HS-27A (cell line): ENCODE measurements at regions not wholly inside any gene's neighbourhood (a gene's known extent, or its start where the extent isn't known, plus 50 kb on each side); places are given as distances from the start of the nearest gene placed in this dataset.

Experiments
- DNase-seq: peaks from one replicate; pipeline ENCODE4 v3.0.0-alpha.2; 2012; ENCODE audit warnings: low read depth, missing footprints

DNA sequence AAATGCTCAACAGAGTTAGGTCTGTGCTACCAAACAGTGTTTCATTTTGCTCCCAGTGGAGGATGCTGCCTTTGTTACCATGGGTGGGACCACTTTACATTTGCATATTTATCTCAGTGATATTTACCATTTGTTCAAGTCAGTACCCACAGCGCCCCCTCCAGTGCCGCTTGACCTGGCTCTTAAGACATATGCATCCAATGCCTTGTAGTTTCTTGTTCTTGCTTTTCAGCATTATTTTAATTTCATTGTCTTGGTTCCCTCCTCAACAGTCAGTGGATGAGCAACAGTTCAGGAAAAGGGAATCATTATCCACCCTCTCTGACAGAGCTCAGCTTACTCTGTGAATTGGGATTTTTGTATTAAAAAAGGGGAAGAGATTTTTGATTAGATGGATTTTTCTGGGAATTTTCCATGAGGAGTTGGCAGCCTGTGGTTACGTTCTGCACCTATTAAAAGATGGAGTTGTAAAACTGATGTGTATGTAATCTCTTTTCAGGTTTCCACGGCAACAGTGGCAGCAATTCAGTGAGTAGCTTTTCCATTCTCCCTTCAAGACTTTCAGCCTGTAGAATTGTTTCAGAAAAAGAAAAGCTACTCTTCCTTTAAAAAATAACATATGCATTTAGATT, 240.5 kb upstream of the DAAM1 start:
- no peak for DNase-seq

DNA sequence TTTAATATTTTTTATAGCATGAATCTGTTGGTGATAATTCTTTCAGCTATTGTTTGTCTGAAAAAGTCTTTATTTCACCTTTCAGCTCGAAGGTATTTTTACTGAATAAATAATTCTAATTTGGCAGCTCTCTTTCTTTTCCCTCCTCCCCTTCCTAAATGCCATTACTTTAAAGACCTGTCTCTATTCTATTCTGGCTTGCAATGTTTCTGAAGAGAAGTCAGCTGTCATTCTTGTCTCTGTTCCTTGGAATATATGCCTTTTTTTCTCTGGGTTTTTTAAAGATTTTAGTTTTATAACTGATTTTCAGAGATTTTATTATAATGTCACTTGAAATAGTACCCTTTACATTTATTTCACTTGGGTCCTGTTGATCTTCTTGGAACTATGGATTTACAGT, 237.9 kb upstream of the DAAM1 start:
- DNase-seq = no peak

DNA sequence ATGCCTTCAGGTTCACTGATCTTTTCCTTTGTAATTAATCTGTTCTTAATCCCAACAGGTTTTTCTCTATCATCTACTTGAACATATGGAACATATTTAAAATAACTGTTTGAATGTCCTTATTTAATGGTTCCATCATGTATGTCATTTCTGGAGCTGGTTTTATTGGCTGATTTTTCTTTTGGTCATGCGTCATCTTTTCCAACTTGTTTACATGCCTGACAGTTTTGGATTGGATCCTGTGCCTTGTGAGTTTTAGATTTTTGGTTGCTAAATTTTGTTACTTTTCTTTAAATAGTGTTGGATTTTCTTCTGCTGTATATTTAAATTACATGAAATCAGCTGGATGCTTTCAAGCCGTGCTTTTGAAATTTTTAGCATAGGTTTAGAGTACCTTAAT, 237.3 kb upstream of the DAAM1 start:
- DNase-seq = no peak

DNA sequence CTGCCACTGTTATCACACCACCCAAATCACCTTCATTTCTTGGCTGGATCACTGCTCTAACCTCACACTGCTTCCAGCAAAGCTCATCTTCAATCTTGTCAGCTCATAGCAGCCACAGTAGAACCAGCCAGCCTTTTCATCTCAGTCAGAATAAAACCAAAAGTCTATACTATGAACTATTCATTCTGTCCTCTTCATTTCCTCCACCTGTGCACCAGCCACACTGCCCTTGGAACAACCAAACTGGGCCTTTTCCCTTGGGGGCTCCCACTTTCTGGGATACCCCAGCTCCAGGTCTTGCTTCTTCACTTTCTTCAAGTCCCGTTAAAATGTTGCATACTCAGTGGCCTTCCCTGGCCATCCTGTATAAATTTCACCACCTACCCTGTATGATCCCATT, 234.4 kb upstream of the DAAM1 start:
- DNase-seq = no peak

DNA sequence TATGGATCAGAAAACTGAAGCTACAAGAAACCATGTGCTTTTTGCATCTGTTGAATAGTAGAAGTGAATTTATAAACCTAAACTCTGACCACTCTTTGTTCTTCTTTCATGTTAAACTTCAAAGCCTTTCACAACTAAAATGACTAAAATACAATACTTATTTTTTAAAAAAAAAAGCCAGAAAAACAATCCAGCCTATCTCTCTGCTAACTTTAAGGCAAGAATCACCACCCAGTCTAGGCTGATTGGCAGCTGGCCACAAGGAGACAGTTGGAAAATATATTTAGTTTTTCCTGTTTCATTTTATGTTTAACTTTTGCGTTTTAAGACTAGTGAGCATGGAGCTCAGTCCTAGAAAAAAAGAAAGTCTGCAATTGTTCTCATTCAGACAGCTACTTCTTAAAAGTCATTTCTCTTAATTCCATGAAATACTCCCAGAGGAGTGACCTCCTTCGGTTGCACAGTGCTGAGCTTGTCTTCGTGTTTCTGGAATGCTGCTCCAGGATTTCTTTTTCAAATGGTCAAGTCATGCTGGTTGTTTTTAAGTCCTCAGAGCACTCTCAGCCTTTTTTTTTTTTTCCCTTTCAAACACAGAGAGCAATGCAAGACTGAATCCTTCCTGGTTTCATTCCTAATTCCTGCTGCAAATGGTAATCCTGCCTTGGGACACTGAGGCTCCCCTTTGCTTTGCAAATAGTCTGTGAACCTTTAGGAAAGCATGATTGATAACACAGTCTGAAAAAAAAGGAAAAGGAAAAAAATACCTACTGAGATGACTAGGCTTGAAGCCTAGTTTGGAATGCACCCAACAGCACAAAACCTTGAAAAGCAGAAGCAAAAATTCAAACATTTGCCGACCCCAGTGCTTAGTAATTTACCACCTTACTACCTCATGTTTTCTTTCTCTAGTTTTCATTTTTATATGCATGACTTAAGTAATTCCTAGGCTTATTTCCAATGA, 233.3 kb upstream of the DAAM1 start:
- no peak for DNase-seq

DNA sequence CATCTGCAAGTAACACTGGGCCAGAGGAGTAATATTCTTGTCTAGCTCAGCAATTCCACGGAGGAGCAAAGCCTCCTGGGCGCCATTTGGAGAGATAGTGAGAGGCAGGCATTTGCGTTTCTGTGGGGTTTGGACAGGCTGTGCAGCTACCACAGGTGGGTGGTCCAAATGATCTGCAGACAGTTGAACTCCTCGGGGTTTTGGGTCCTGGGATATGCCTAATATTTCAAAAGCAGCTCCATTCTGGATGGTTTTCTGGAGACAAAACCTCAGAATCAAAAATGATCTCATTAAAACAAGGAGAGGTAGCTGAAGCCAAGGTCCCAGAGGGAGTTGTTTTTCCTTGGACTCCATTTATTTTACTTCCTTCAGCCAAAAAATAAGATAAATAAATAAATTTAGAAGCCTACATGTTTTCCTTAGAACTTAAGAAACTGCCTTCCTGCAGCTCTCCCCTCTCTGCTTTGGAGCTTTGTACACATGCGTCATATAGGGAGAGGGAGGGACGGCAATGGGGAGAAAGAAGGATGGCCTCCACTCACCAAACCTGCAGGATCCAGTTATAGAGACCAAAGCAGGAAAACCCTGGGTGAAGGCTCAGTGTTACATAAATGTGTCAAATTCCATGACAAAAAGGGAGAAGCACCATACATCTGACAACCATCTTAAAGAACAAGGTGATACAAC, 227.3 kb upstream of the DAAM1 start:
- no peak for DNase-seq

DNA sequence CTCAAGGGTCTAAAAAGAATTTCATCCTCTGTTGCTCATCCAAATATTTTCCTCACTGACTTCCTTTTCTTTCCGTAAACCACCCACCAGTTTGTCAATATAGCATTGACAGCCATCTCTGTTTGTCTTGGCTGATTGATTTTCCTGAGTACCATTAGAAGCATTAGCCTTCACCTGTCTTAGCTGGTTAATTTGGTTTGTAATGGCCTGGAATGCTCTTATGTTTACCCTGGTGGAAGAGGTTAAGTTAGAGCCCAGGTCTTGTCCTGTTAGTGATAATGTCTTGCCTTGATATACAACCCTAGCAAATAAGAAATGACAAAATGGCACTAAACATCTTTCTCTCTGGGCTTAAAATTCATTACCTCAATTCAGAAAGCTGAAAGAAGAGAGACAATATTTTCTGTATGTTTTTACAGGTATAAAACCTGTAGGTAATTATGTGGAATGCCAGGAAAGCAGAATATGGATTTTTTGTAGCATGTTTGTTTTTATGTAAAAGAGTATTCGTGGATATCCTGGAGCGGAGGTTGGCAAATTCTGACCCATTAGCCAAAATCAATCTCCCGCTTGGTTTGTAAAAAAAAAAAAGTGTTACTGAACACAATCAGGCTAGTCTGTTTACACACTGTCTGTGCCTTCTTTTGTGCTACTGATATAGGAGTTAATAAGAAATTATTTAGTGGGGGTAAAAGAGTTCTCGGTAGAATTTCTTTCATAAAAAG, 224.4 kb upstream of the DAAM1 start:
- DNase-seq = no peak

DNA sequence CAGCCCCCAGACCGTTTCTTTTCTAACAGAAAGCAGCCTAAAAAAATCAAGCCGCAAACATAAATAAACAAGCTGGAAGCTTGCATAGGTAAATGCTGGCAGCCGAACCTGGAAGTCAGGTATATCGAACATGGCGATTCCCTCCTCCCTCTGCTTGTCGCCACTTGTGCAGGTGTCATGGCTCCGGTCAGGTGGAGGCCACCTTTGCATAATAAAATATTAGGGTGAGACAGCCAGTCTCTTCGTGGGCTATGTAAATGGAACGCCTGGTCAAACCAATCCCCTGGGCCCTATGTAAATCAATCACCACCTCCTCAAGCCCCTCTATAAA, 223.9 kb upstream of the DAAM1 start:
- no peak for DNase-seq

DNA sequence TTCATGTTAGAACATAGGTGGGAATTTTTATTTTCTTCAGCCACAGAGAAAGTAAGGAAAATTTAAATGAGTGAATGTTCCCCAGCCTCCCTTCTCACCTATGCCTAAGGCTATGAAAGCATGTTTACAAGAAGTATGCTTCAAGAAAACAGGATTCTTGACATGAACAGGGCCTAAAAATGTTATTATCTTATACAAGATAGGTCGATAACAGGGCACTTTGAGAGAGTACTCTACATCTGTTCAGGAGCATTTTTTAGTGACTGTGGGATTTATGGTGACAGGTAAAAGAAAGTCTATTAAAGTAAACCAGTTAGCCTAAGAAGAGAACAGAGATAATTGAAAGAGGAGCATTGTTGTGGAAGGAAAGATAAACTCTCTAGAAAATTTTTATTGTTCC, 222.9 kb upstream of the DAAM1 start:
- no peak for DNase-seq

DNA sequence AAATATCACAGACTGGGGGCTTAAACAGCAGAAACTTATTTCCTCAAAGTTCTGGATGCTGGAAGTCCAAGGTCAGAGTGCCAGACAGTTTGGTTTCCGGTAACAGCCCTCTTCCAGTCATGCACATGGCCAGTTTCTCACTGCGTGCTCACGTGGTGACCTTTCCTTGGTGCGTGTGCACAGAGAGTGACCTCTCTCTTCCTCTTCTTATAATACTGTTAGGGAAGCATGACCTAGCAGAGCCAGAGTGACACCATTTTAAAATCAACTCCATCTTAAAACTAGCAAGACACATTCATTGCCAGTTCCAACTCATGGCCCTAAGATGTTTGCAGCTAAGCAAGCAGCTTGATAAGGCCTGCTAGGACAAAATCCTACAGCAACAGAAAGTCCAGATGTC, 221.5 kb upstream of the DAAM1 start:
- no peak for DNase-seq

DNA sequence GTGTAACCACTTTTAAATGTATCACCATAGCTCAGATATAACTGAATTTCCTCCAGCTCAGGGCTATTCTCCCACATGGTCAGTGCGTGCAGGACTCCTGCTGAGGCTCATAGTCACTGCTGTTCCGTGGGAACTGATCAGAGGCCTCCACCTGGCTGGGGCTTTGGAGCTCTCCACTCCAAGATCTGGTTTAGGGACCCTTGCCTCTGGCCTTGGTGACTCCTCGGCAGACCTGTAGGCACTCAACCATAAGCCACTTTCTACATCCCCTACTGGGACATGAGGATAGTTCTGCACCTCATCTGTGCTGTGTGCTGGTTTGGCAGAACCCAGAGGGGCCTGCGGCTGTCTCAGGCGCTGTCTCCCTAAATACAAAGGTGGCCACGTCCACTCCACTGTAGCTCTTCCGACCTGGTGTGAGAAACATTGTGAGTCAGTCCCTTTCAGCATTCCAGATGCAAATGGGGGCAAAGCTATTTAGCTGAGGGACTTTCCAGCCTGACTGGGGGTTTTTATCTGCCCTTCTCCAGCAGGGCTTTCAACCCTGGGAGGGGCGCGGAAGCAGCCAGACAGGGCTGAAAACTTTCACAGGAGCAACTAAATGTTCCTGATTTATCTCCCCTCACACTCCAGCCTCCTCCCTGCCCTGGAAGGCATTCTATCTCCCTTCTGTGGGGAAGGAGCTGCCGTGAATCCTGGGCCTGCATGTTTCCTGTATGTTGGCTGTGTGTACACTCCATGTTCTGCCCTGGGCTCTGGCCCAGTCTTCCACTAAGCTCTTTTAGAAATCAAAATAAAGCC, 218.3 kb upstream of the DAAM1 start:
- no peak for DNase-seq

DNA sequence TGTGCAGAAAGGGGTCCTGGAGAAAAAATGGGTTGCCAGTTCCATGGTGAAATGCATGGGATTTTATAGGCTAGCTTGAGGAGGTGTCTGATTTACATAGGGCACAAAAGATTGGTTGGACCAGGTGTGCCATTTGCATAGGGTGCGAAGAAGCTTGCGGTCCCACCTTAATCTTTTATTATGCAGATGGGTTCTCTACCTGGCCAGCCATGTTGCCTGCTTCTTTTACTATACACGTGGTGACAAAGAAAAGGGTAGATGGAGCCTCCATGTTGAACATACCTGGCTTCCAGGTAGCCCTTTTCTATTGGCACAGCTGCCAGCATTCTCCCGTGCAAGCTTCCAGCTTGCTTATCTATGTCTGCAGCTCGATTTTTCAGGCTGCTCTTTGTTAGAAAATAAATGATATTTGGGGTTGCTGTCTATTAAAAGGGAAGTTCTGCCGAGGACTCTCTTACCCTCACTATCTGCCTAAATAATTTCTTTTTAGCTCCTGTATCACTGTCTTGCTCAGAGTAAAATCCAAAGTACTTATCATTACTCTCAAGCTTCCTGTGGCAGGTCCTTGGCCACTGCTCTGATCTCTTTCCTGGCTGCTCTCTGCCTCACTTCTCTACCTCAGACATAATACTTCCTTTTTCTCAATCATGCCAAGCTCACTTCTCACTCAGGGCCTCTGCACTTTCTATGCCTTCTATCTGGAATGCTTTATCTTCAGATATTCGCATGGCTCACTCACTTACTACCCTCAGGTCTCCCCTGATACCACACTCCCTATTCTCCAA, 216.0 kb upstream of the DAAM1 start:
- DNase-seq = no peak

DNA sequence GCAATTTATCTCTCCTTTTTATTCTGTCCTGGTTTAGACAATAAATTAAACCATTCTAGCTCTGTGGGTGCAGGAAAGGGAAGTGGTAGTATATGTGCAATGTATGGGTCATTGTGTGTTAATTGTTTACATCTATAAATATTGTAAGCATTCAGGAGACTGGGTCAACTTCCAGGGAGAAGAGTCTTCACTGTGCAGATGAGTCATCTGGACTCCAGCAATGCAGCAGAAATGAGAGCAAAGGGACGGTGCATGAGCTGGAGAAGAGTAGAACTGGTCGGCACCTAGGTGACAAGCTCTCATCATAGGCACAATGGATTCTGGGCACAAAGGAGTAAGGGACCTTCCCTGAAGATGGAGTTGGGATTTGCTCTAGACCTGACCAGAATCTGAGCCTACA, 211.1 kb upstream of the DAAM1 start:
- DNase-seq = no peak

DNA sequence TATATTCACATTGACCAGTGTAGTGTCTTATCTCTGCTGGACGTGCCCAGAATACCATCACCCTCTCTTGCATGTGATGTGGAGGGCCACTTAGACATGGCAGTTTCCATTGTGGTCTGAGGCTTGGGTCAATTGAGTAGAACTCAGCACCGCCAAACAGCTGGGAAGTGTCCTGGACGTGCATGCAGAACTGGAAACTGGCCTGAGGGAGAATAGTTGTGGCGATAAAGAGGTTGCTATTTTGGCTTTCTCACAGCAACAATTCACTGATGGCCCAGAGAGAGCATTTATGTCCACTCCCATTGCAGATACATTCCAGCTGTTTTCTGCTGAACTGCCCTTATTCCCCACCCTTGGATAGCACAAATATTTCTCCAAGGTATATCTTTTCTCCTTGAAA, 210.1 kb upstream of the DAAM1 start:
- no peak for DNase-seq

DNA sequence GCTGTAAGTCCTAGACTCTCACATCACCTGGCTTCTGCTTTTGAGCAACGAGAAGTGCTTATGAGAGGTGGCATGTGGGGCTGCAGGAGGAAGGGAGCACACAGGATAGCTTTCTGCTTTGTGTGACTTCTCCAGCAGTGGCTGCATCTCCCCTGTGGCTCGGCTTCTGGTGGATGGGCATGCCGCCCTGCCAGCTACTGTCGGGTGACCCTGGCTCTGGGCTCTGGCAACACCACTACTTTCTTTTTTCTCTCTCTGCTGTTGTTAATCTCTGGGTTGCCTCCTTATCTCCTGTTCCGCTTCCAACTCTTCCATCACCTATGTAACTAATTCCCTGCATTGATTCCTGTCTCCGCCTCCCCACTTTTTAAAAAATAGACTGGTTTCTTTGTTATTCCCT, 209.1 kb upstream of the DAAM1 start:
- no peak for DNase-seq

DNA sequence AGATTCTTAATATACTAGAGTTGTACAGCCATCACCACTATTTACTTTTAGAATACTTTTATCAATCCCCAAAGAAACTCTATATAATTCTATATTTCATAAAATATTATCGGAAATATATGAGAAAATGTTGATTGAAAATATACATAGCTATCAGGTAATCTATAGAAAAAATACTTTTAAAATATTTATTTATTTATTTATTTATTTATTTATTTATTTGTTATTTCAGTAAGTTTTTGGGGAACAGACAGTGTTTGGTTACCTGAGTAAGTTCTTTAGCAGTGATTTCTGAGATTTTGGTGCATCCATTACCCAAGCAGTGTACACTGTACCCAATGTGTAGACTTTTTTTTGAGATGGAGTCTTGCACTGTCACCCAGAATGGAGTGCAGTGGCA, 206.6 kb upstream of the DAAM1 start:
- DNase-seq = no peak

DNA sequence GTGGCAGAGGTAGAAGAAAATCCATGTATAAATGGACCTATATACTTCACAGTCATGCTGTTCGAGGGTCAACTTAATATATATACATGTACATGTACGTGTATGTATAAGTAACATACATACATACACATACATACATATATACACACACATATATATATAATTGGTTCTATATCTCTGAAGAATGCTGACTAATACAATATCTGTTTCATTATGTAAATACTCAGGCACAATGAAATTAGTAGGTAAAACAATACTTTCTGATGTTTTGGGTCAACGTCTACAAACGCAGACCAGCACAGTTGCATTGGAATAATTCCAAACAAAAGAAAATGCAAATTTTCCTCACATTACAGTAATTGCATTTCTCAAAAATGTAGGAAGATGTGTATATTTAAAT, 202.7 kb upstream of the DAAM1 start:
- DNase-seq = no peak

DNA sequence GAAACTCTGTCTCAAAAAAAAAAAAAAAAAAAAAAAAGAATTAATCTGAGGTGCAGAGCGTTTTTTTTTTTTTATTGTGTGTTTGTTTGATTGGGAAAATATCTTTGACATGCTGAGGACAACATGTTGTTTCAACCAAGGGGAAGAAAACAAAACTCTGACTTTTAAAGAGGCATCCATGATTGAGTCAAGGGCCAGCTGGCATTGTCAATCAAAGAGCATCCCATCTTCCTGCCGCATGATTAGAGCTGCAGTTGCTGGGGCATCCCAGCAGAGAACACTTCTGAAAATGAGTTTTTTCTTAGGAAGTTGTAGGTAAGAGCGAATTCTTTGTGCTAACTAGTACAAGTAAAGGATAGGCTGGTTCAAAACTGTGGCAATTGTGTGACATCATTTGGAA, 200.9 kb upstream of the DAAM1 start:
- no peak for DNase-seq

DNA sequence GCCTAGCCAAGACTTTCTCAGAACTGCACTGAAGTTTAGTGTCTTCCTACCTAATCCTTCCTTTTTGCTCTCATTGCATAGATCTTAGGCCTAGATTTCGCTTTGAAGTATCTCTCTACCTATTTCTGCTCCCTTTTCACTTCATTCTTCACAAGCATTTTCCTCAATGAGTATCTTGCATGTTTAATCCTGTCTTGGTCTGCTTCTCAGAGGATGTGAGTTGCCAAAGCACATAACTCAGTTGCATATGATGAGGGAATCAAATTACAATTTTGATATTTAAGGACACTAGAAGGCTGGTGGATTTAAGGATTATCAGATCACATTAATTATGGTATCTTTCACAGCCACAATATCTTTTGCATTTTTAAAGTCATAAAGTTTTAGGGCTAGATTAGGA, 195.5 kb upstream of the DAAM1 start:
- no peak for DNase-seq

DNA sequence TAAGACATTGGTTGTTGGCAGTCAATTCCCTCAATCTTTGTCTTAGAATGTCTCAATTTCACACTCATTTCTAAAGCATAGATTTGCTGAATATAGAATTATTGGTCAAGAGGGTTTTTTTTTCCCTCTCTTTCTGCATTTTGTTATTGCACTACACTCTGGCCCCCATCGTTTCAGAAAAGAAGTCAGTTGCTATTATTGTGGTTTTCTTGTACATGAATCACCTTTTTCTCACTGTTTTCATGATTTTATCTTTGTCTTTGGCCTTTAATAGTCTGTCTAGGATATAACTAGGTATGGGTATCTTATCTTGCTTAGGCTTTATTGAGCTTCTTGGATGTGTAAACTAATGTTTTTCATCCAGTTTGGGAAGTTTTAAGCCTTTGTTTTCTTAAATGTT, 194.3 kb upstream of the DAAM1 start:
- no peak for DNase-seq

DNA sequence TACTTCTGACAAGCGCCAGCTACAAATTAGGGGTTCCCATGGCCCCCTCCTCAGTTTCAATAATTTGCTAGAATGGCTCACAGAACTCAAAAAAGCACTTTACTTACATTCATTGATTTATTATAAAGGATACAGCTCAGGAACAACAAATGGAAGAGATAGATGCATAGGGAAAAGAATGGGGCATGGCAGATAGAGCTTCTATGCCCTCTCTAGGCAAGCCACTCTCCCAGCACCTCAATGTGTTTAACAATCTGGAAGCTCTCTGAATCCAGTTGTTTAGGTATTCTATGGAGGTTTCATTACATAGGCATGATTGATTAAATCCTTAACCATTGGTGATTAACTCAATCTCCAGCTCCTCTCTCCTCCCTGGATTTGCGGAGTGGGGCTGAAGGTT, 184.5 kb upstream of the DAAM1 start:
- no peak for DNase-seq
